GM21526 (cell line): ENCODE measurements at regions not wholly inside any gene's neighbourhood (a gene's known extent, or its start where the extent isn't known, plus 50 kb on each side); places are given as distances from the start of the nearest gene placed in this dataset.

ENCODE experiments used
- ATAC-seq: cut with Tn5 transposase; IDR thresholded peaks from one replicate; pipeline ENCODE4 v1.9.1; 2021; ENCODE audit warnings: moderate library complexity; ENCODE audit not compliant: unreplicated experiment, low FRiP score

DNA sequence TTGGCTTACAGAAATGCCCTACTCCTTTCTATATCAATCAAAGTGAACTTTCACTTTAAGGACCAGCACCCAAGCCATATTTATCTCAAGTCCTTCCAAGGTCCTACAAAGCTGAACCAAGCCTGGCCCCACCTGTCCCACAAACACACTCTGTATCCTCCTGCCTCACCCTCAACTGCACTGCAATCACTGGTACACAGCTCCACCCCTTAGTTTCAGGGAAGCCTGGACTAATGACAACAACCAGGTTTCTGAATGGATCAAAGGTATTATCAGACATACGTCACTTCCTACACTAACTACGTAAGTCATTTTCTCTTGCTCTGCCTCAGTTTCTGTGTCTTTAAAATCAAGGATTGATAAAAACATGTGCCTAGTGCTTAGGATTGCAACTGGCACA is 205.6 kb upstream of the HS3ST1 start:
- ATAC-seq: no peak

DNA sequence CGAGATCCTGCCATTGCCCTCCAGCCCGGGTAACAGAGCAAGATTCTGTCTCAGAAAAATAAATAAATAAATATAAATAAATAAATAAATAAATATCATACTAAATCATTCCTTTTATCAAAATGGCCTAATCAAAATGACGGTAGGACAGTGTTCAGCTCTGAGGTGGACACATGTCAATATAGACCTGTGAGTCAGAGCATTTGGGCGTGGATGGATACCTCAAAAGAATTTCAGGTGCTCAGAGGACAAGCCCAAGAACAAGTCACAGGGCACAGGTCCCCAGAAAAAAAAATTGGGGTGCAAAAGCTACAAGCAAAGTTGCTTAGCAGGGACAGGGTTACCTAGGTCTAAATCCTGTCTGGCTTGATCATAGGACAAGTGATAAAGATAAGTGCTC is 204.7 kb upstream of the HS3ST1 start:
- no peak for ATAC-seq

DNA sequence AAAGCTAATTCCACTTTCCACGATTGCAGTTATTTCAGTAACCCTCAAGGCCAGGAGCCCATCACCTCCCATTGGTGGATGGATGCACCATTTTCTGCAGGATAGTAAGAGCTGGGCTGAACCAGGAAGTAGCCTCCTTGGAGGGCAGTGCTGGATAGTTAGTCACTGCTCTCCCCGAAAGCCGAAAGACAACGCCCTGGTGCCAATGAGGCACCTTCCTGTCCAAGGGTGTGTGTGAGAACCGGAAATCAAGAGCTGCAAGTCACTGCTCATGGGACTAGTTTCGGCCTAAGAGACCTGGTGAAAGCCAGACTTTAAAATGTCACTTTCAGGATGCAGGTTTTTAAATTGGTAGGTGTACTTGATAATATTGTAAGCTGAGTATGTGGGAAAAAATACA is 203.8 kb upstream of the HS3ST1 start:
- ATAC-seq: no peak

DNA sequence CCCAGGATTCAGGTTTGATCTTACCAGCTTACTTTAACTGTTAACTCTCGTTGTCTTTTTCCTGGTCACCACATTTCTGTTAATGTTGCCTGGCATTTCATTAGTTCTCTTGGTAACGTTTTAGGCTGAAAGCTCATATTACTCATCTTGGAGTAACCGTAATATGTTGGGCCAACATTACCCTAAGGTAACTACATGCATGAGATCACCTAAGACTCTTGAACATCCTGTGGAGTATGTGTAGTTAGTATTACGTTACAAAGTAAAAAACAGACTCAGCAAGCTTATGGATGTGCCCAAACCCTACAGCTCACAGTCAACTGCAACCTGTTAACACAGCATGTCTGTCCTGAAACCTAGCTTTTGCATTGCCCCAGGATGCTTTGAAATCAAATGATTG is 203.3 kb upstream of the HS3ST1 start:
- no peak for ATAC-seq

DNA sequence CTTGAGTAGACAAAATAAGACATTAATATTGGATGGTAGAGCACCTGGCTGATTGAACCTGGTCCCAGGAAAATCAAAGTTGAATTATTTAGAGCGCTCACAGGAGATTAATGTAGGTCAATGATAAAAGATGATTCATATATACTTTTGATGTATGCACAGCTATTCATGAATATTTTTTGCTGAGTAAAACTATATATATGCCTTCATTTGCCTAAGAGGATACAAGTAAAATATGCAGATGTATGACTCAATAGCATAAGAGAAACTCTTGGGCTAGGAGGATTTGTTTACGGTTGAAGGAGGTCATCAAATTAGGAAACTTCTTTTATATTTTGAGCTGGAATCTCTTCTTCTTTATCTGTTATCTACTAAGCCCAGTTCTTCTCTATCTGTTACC is 202.7 kb upstream of the HS3ST1 start:
- ATAC-seq: no peak

DNA sequence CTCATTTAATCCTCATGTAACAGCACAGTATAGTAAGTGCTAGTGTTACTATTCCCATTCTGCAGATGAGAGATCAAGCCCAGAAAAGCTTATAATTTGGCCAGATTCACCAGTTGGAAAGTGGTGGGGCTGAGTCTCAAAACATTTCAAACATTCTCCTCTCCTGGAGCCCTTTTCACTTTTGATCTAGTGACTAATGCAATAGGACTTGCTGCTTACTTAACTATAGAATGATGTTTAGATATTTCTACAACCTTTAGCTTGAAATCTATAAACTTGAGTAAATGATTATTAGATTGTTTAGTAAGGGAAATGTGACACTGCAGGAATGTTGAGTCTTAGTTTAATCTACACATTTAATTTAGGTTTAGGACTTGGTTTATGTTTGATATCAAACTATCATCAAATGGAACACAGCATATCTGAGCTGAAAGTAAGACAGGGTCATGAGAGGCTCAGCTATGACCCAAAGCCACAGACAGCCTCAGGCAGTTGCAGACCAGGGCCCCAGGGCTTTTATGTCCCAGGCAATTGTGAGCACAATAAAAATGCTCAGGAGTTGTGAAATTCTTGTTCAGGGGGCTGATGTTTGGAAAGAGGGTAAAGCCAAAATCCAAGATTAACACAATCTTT is 199.5 kb upstream of the HS3ST1 start:
- no peak for ATAC-seq

DNA sequence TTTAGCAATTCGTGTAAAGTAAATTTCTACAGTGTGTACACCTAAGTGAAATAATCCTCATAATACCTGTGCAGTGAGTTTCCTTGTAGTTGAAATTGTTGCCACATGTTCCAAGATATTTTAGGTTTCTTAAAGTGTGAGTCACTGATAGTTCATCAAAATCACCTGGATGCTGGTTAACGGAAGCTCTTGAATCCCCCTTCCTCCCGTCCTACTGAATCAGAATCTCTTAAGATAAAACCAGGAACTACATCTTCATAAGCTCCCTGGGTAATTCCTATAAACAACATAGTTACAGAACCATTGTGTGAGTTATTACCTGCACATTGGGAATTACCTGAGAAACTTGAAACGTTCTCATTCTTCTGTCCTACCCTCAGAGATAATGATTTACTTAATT is 197.4 kb upstream of the HS3ST1 start:
- ATAC-seq: no peak

DNA sequence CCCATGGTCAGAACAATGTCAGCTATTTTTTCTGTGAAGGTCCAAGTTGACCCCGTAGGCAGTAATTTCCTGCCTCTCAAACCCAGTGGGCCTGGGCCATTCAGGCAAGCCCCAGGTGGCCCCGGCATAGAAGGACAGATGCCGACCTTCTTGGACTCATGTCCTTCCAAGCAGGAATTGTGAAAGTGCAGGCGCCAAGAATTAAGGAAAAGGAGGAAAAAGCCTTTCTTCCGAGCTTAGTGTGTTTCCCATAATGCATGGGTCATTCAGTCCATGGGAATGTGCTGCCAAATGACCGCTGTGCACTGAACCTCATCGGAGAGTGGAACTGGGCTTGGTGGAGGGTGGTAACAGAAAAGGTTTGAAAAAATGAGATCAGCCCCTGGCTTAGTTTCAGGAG is 196.5 kb upstream of the HS3ST1 start:
- ATAC-seq: no peak

DNA sequence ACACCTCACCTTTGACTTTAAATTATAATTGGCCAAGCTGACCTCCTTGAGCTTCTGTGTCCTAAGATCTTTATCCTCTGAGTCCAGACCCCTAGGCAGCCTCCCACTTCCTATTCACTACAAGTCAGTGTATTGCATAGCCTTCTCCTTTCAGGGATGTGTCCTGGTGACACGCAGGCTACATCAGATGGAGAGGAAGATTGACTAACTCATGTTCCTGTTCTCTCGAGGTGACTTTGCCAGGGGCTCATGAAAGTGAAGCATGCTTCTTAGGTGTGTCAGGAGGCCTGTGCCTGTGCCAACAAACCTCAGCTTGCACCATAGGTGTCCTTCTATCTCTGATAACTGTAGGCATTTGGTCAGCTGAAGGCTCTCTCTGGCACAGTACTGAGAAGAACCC is 195.7 kb upstream of the HS3ST1 start:
- no peak for ATAC-seq

DNA sequence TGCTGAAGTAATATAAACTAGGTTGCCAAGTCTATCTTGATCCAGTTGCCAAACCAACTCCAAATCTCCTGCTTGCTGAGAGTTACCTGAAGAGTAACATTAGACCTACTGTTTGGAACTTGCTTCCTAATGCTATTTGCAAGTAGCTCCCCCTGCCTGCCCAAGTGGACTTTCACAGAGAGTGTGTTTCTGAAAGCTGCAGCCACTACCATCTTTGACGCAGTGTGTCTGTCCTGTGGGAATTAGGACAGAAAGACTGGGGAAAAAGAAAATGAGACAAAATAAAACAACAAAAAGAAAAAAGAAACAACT is 195.0 kb upstream of the HS3ST1 start:
- no peak for ATAC-seq

DNA sequence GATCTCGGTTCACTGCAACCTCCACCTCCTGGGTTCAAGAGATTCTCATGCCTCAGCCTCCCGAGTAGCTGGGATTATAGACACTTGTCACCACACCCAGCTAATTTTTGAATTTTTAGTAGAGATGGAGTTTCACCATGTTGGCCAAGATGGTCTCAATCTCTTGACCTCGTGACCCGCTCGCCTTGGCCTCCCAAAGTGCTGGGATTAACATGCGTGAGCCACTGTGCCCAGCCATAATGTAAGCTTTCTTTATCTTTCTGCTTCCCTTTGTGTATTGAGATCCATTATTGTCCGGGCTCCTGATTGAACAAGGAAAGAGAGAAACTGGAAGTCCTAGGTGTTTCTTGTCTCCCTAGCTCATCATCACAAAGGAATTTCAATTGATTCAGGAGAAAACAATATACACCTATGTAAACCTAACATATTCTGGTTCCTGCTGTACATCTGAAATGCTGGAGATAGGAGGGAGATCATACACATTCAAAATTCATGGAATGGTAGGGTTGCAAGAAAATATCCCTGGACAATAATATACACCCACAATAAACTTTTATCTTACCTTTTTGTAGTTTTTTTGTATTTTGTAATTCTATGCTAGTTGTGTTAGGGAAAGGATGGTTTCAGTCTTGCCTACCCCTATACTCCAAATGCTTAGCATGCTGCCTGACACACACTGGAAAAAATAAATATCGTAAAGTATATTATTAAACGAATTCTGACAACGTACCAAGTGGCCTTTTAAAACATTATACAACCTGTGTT is 194.4 kb upstream of the HS3ST1 start:
- ATAC-seq: no peak

DNA sequence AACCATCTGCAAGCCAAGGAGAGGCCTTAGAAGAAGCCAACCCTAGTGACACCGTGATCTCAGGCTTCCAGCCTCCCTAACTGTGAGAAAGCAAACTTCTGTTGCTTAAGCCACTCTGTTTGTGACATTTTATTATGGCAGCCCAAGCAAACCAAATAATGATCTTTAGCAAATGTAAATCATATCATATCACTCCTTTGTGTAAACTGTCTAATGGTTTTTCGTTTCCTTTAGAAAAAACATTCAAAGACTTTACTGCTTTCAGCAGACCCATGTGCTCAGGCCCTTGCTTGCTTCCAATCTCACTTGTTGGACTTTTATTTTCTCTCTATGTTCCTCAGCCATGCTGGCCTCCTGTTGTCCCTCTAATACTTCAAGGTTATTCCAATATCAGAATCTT is 192.2 kb upstream of the HS3ST1 start:
- no peak for ATAC-seq

DNA sequence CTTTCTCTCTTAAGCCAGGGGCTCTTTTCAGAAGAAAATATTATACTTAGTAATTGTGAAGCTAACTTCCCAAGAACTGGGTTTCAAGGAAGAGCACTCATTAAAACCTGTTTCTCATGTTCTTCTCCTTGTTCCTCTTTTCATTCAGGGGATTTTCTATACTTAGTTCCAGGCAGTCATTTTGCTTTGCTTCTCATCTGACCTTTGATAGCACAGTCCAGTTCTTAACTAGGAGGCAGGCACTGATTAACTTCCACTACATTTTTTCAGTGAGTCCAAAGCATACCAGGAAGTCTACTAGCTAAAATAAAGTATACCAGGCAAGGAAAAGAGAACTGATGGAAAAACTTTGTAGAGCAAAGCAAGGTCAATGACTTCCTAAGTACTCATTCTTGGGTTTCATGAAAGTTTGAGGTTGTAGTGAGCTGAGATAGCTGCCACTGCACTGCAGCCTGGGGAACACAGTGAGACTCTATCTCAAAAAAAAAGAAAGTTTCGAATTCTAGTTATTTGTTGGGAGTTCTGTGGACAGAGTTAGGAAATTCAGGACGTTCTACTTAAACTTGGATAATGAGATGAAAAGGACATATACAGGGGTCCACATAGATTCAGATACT is 190.1 kb upstream of the HS3ST1 start:
- no peak for ATAC-seq

DNA sequence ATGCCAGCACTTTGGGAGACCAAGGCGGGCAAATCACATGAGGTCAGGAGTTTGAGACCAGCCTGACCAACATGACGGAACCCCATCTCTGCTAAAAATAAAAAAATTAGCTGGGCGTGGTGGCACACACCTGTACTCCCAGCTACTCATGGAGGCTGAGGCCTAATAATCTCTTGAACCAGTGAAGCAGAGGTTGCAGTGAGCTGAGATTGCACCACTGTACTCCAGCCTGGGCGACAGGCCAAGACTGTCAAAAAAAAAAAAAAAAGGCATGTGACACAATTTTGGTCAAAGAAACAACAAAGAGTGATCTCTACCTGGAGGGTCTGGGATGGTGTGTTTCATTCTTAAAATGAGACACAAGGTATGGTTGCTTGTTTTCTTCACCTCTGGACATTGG is 188.2 kb upstream of the HS3ST1 start:
- no peak for ATAC-seq

DNA sequence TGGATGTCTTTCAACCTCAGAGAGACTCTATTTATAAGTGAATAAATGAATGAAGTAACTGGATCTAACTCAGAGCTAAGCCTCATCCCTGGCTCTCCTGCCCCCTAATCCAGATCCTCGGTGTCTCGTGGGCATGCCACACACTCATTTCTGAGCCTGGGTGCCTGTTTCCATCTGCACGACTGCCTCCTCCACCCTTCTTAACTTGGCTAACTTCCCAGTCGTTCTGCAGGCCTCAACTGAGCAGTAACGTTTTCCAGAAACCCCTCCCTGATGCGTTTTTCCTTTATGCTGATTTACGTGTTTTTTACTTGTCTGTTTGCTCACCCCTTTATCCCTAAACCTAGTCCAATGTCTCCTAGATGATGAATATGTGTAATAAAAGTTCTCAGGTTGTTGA is 186.9 kb upstream of the HS3ST1 start:
- ATAC-seq: no peak

DNA sequence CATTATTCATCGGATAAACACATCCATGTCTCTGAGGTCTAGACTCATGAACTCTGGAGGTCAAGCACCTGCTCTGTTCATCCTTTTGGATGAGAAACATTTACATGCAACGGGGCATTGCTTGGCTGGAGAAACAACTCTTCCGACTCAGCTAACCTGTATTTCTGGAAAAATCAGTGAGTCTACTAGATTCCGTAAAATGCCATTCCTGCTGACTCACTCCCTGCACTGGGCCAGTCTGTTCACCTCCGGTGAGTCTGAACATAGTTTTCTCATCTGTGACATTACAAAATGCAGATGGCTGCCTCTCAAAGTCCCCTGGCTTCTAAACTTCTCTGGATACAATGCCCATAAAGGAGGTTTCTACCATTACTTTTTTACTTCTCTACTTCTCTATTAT is 185.7 kb upstream of the HS3ST1 start:
- no peak for ATAC-seq

DNA sequence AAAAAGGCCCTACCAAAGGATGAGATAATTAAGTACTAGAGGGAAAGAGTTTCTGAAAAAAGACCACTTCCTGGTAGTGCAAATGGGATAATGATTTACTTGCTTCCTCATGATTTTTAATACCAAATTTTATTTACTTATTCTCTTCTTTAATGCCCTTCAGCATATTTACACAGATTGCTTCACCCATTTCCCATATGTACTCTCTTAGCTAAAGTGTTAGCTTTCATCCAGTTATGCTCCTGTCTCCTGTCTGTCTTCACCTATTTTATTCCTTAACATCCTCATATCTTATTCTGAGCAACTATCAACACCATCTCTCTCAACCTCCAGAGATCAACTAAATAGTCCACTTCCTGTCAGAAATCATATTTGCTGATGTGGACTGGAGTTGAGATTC is 183.2 kb upstream of the HS3ST1 start:
- no peak for ATAC-seq

DNA sequence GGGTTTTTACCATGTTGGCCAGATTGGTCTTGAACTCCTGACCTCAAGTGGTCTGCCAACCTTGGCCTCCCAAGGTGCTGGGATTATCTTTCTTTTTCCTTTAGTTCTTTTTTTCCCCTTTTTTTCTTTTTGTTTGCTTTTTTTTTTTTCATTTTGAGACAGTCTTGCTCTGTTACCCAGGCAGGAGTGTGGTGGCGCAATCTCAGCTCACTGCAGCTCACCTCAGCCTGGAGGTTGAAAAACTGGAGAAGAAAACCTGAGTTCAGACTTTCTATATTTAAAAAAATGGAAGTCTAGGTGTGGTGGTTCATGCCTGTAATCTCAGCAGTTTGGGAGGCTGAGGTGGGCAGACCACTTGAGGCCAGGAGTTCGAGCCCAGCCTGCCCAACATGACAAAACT is 181.1 kb upstream of the HS3ST1 start:
- no peak for ATAC-seq

DNA sequence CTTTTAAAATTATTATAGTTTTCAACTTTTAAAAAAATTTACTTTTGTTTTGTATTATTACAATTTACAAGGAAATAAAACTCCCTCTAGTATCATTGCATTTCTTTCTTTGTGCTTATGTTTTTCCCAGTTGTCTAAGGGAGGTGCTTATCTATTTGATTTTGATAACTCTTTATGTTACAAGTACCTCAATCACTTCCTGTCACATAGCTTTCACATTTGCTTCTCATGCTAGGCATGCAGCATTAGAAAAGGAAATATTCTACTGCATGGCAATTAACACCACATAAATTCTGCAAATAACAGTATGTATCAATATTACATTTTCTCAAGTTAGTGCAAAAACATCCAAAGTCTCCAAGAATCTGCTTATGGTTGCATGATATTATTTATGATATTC is 180.3 kb upstream of the HS3ST1 start:
- no peak for ATAC-seq

DNA sequence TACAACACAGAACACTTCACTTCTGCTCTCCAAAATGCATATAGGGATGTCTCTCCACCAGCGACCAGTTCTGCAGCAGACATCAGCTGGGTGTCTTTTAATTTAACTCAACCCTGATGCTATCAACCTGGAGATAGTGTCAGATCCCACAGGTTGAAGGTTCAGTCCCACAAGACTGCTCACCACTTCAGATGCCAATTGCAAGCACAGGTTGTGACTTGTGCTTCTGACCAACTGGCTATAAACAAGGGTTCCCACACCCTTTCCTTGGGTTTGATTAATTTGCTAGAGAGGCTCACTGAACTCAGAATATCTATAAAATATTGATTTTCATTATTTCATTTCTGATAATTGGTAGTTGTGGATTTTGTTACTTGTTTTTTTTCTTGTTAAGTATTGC is 177.4 kb upstream of the HS3ST1 start:
- ATAC-seq: no peak

DNA sequence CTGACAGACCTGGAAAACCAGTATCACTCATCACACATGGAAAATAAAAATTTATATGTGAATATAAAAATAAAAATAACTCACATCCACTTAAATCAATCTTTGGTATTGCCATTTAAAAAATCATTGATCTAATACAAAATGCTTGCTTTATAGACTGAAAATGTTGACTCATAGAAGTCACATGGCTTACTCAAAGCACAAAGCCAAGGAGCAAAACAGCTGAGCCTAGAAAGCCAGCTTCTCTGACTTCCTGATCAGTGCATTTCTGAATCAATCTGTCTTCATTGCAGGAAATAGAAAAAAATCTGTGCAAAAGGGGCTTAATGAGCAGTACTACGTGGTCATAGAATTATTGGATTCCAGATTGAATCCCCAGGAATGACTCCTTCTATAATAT is 176.9 kb upstream of the HS3ST1 start:
- no peak for ATAC-seq

DNA sequence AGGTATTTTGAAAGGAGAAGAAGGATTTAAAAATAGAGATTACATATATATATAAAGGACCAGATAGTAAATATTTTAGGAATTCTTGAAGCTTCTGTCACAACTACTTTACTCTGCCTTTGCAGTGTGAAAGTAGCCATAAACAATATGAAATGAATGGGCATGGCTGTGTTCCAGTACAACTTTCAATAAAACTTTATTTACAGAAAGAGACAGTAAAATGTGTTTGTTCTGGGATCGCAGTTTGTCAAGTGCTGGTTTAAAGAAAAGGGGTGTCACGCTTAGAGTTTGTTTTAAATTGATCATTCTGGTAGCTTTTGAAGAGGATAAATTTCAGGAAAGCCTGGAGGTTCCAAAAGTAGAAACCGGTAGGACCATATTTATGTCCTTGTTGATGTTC is 176.1 kb upstream of the HS3ST1 start:
- ATAC-seq: no peak
